Ramos (cell line): ENCODE measurements at regions not wholly inside any gene's neighbourhood (a gene's known extent, or its start where the extent isn't known, plus 50 kb on each side); places are given as distances from the start of the nearest gene placed in this dataset.

Experiments used
- in situ Hi-C: fragments of 300-500 bp; cut with MboI; formaldehyde crosslinking; loops from one replicate; pipeline ENCODE4 v1.14.3; 2022; ENCODE audit warnings: low sequenced_read_pairs; ENCODE audit not compliant: unreplicated experiment

GRCh38 chr14:76599559-76600287 is 161.5 kb upstream of the VASH1 start:
- in situ Hi-C loops = no loop called here

DNA sequence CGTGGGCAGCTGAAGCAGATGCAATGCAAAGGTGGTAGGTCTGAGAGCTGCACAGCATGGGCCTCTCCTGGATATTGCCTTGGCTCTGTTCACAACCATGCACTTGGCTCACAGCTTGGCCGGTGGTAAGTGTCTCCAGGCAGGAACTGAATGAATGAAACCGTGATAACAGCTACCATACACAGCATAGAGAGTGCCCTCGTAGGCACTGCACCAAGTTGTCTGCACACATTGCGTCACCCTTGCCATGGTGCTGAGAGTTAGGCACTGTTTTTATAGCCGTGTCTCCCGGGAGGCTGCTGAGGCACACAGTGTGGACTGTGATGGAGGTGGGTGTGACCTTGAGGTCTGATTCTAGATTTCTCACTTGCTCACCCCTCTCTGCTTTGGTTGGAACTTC is 157.6 kb upstream of the VASH1 start:
- in situ Hi-C loops = no loop called here

DNA sequence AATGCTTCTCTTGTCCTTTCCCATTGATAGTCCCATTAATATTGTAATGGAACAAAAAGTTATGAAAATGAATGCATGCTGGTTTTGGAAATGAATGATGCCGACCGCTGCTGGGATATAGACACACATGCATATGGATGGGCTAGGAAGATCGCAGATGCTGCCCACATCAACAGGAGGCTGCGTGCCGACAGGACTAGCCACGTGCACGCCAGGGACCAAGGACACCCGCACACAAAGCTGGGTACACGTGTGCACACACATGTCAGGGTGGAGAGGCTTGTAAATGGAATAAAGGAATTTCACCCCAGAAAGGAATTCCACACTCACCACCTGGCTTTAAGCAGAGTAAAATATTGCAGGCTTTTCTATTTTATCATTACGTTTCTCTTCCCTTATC is 153.8 kb upstream of the VASH1 start:
- in situ Hi-C loops = no loop called here

- in situ Hi-C loops = no loop called here
These were observed 148.6 kb upstream of the VASH1 start for GRCh38 chr14:76612654-76613053.

GRCh38 chr14:76613616-76614015 is 147.7 kb upstream of the VASH1 start:
- in situ Hi-C loops = no loop called here

DNA sequence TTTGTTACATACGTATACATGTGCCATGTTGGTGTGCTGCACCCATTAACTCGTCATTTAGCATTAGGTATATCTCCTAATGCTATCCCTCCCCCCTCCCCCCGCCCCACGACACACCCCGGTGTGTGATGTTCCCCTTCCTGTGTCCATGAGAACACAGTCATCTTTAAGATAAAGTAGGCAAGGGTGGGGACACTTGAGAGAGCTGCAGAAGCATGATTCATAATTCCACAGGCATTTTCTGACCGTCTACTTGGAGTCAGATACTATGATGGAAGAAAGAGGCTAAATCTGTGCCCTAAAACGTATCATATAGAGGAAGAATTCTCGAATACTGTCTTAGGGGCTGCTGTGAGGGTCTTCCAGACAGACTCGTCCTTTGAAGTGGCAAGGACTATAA is 145.9 kb upstream of the VASH1 start:
- in situ Hi-C loops = no loop called here

GRCh38 chr14:76617440-76617839 is 143.8 kb upstream of the VASH1 start:
- in situ Hi-C loops = no loop called here

DNA sequence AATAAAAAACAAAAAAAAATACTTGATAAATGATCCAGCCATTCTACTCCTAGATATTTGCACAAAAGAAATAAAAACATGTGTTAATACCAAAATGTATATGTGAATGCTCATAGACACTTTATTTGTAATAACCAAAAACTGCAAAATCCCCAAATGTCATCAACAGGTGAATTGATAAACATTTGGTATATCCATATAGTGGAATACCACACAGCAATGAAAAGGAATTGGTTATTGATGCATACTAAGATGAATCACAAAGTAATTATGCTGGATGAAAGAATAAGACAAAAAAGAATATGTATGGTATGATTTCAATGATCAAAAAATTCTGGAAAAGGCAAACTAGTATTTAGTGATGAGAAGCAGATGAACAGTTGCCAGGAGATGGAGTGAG is 124.7 kb upstream of the VASH1 start:
- in situ Hi-C loops = no loop called here

GRCh38 chr14:76638841-76639240 is 122.4 kb upstream of the VASH1 start:
- in situ Hi-C loops = no loop called here

GRCh38 chr14:76639606-76640229 is 121.5 kb upstream of the VASH1 start:
- in situ Hi-C loops = loop anchor here (10.0 kb wide), 1 partner anchor 585 kb away; no protein-coding TSS in a partner anchor

DNA sequence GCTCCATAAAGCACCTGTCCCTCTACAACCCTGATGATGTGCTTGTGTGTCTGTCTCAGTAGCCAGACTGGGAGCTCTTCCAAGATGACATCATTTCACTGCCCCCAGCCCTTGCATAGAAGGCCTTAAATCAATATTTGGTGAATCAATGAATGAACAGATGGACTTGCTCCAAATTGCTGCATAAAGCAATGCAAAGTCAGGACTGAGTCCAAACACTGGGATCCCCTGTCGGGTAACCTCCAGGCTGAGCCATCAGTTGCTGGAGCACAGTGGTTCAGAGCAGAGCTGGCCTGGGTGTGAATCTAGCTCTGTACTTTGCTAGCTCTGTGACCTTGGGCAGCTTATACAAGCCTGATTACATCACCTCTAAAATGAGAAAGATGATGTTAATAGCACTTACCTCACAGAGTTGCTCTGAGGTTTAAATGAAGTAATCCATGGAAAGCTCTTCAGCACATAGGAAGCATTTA is 120.3 kb upstream of the VASH1 start:
- in situ Hi-C loops = loop anchor here (10.0 kb wide), 1 partner anchor 586 kb away; no protein-coding TSS in a partner anchor

DNA sequence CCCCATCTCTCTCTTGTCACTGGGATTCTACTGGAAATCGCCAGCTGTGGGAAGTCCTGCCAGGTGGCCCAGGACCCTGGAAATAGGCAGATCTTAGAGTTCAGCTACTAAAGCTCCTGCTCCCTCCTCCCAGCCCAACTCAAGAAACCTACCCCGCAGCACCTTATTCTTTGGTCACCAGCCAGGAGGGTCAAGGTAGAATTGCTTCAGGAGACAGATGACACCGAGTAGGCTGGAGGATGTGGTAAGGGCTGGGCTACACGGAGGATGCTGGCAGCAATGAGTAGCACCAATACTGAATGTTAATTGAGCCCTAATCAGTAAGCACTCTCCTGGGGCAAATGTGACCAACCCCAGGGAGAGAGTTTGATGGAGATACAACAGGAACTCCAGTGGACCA is 119.7 kb upstream of the VASH1 start:
- in situ Hi-C loops = loop anchor here (10.0 kb wide), 1 partner anchor 587 kb away; no protein-coding TSS in a partner anchor

- in situ Hi-C loops = loop anchor here (10.0 kb wide), 1 partner anchor 589 kb away; no protein-coding TSS in a partner anchor
These were observed 117.4 kb upstream of the VASH1 start for GRCh38 chr14:76643887-76644286.

GRCh38 chr14:76644855-76645518 is 116.3 kb upstream of the VASH1 start:
- in situ Hi-C loops = loop anchor here (10.0 kb wide), 1 partner anchor 590 kb away; no protein-coding TSS in a partner anchor

DNA sequence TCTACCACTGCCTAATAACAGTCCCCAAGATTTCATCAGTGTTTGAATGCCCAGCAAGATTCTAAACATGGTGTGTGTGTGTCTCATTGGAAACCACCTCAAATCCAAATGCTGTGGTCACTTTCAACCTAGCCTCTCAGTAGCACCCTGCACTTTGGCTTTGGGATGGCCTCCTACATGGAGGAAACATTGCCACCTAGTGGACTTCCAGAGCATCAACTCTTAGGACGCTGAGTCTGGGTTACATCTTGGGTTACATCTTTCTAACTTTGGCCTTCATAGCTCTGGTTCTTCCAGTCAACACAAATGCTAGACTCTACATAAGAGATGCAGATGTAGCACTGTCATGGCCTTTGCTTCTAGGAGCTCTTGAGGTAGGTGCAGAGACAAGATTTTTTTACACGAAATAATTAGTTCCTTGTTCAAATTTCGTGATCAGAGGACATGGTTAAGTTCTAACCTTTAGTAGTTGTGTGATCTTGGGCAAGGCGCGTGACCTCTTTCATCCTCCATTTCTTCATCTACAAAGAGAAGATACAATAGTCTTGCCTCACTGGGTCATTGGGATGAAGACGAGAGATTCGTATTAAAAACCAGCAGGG is 113.5 kb upstream of the VASH1 start:
- in situ Hi-C loops = loop anchor here (10.0 kb wide), 1 partner anchor 593 kb away; no protein-coding TSS in a partner anchor

- in situ Hi-C loops = no loop called here
These were observed 109.7 kb upstream of the VASH1 start for GRCh38 chr14:76651410-76652055.

- in situ Hi-C loops = no loop called here
These were observed 107.2 kb upstream of the VASH1 start for GRCh38 chr14:76653875-76654572.

- in situ Hi-C loops = no loop called here
These were observed 106.6 kb upstream of the VASH1 start for GRCh38 chr14:76654573-76655108.

- in situ Hi-C loops = no loop called here
These were observed 105.9 kb upstream of the VASH1 start for GRCh38 chr14:76655331-76655730.
